NT2/D1 (cell line): ENCODE measurements at regions not wholly inside any gene's neighbourhood (a gene's known extent, or its start where the extent isn't known, plus 50 kb on each side); places are given as distances from the start of the nearest gene placed in this dataset.

ENCODE experiments used
- SUZ12 ChIP-seq: IDR thresholded peaks from 2 replicates; pipeline ENCODE4 v1.6.1; 2011; ENCODE audit not compliant: insufficient read length, insufficient read depth; ENCODE audit errors: extremely low read depth
- YY1 ChIP-seq: IDR thresholded peaks from 2 replicates; pipeline ENCODE4 v1.6.1; 2011; ENCODE audit not compliant: insufficient read length, insufficient read depth
- ZNF274 ChIP-seq: IDR thresholded peaks from 2 replicates; pipeline ENCODE4 v1.6.1; 2011; ENCODE audit warnings: mild to moderate bottlenecking, low read depth, low read length

- TF ChIP-seq YY1: no peak
- no peak for TF ChIP-seq ZNF274
- TF ChIP-seq SUZ12: no peak
Measured at GRCh38 chr1:214854126-214854875, 228.2 kb upstream of the KCNK2 start.
